HG03060 (cell line): ENCODE measurements at regions not wholly inside any gene's neighbourhood (a gene's known extent, or its start where the extent isn't known, plus 50 kb on each side); places are given as distances from the start of the nearest gene placed in this dataset.

Experiments used
- ATAC-seq: cut with Tn5 transposase; IDR thresholded peaks from one replicate; pipeline ENCODE4 v1.9.1; 2021; ENCODE audit warnings: low read depth, moderate number of reproducible peaks; ENCODE audit not compliant: unreplicated experiment

- no peak for ATAC-seq
Observed at GRCh38 chr5:29412979-29413378, 1780.5 kb upstream of the CDH6 start.

- ATAC-seq, result no peak
Observed at GRCh38 chr5:29402270-29402669, 1791.2 kb upstream of the CDH6 start.

DNA sequence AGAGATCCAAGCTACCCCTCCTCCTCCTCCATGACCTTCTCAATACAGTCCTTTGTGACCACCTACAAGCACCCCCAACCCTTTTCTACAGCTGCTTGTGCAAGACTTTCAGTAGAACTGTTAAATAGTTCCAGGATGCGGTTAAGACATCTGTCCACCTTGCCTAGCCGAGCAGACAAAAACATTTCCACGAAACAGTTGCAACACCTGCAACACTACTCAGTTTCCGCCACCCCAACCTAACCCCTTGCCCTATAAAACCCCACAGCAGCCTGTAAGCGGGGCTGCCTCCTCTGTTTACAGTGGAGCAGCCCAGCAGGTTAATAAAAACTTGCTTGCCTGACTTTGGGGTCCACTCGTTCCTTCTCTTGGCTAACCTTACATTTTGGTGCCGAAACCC is 1803.5 kb upstream of the CDH6 start:
- ATAC-seq, result no peak

DNA sequence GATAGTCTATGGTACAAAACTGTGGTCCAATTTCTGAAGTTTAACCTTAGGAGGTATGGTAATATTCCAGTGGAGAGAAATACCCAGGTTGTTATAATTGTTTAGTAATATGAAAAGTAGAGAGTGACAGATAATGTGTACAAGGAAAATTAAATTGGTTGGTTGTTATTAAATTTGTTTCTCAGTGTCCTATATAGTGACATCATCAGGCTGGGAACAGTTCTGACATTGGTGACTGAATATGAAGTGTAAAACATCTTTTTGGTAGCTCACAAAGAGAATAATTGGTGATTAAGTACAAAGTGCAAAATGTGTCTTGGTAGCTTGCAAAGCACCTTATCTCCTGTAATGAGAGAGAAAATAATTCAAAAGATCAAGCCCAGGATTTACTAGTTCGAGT is 1806.1 kb upstream of the CDH6 start:
- no peak for ATAC-seq

GRCh38 chr5:29382780-29383179 is 1810.7 kb upstream of the CDH6 start:
- no peak for ATAC-seq

DNA sequence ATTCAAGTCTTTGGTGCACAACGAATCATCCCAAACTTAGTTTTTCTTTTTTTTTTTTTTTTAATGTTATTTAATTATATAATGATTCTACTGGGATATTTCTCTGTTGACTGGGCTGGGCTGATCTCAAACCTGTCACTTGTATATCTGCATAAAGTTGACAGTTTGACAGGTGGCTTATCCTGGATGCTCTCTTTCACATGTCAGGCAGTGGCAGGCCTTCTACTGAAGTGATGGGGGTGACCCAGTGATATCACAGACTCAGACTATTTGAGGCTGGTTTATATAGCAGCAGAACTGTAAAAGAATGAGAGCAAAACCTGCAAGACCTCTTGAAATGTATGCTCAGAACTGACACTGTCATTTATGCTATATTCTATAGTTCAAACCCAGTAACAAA is 1813.5 kb upstream of the CDH6 start:
- ATAC-seq, result no peak

- no peak for ATAC-seq
Observed at GRCh38 chr5:29379619-29380018, 1813.9 kb upstream of the CDH6 start.

DNA sequence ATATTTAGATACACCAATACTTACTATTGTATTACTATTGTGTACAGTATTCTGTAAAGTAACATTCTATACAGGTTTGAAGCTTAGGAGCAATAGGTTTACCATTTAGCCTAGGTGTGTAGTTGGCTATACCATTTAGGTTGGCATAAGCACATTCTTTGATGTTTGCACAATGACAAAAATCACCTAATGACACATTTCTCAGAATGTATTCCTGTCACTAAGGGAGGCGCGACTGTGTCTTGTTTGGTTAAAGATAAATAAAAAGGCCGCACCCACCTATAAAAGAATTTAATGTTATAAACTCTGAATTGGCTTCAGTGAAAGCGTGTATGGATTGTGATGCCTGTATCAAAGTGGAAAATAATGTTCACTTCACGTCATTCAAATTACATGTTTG is 1815.4 kb upstream of the CDH6 start:
- ATAC-seq, result no peak

DNA sequence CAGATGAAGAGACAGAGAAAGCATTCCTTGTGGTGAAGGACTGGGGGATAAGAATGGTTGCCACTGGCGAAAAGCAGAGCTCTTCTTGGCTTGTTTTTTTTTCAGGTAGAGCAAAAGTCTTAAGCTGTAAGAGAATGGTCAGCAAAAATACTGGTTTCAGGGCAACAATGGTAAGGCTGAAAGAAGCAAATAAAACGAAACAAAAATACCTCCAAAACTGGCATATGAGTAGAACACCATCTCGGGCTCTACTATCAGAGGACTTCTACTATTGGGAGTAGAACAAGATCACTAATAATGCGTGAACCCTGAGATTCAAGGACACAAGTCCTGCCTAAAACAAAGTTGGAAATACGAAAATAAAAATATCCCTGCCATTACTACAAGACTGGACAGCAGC is 1823.2 kb upstream of the CDH6 start:
- no peak for ATAC-seq

DNA sequence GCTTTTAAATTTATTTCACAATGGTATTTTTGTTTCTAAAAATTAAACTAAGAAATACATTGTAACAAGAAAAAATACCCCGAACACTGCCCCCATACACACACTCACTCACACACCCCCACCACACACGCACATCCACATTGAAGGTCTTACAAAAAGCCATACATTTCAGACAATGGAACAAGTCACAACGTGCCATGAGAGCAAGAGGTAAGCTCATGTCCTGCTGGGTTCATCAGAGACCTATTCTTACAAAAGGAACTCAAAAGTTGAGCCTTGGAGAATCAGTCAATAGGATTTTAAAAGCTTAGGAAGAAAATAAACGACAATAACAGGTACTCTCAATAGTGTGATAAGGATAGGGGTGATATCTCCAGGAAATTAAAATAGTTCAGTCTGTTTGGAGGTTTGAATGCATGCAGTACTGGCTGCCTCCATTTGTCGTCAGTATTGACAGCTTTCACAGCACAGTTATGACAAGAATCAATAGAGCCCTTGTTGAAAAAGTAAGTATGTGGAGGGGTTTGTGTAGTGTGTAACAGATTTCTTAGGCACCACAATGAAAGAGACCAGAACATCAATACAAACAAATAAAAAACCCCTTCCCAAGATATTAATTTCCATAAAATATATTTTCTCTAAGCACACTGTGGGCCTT is 1826.2 kb upstream of the CDH6 start:
- ATAC-seq, result no peak

DNA sequence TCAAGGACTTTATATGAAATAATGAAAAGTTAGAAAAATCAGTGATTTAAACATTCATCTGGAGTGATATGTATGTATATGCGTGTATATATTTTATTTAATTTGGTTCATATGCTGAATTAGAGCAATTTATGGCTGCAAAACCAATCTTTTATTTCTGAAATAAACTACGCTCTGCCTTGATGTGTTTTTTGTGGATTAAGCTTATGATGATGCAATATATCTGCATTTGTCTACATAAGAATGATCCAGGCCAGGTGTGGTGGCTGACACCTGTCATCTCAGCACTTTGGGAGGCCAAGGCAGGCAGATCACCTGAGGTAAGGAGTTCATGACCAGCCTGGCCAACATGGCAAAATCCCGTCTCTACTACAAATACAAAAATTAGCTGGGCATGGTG is 1842.3 kb upstream of the CDH6 start:
- no peak for ATAC-seq

DNA sequence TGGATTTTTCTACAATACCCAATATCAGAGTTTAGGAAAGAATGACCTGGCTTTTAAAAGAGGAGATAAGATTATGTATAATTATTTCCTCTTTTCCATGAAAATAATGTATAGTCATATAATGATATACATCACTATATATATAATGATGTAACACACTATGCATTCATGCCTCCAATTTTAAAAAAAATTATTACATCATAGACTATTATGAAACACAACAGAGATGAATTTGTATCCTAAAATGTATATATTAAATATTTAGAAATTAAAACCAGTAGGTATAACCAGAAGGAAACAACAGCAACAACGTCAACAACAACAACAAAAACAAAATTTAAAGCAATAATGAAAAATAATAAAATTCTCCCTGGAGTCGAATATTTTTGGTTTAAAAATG is 1856.5 kb upstream of the CDH6 start:
- no peak for ATAC-seq

- no peak for ATAC-seq
Observed at GRCh38 chr5:29321591-29321990, 1871.9 kb upstream of the CDH6 start.

- ATAC-seq, result no peak
Observed at GRCh38 chr5:29309359-29309758, 1884.1 kb upstream of the CDH6 start.

DNA sequence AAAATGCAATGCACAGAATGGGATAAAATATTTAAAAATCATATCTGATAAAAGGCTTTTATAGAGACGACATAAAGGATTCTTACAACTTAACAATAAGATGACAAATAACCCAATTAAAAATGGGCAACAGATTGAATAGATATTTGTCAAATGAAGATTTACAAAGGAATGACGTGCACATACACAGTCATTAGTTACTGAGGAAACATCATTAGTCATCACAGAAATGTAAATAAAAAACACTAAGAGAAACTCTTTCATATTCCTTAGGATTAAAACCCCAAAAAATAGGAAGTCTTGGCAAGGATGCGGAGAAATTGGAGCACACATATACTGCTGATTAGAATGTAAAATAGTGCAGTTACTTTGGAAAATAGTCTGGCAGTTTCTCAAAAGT is 1886.0 kb upstream of the CDH6 start:
- ATAC-seq, result no peak

- ATAC-seq, result no peak
Observed at GRCh38 chr5:29304545-29304944, 1888.9 kb upstream of the CDH6 start.

- ATAC-seq, result no peak
Observed at GRCh38 chr5:29296548-29296947, 1896.9 kb upstream of the CDH6 start.

DNA sequence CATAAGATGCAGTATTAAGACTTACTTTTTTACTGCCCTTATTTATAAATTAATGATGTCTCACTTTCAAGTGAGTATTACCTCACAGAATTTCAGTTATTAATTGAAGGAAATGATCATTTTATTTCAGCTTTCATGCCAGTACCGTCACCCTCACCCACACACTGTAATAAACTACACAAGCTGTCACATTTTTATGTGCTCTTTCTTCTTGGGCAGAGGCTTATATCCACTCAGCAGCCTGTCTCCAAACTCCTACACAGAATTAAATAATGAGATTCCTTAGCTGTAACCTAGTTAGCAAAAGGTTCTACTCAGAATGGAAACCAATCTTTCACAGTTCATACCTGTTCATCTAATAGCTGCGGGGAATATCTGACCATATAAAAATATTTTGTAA is 1915.8 kb upstream of the CDH6 start:
- ATAC-seq, result no peak

GRCh38 chr5:29276371-29276770 is 1917.1 kb upstream of the CDH6 start:
- no peak for ATAC-seq

DNA sequence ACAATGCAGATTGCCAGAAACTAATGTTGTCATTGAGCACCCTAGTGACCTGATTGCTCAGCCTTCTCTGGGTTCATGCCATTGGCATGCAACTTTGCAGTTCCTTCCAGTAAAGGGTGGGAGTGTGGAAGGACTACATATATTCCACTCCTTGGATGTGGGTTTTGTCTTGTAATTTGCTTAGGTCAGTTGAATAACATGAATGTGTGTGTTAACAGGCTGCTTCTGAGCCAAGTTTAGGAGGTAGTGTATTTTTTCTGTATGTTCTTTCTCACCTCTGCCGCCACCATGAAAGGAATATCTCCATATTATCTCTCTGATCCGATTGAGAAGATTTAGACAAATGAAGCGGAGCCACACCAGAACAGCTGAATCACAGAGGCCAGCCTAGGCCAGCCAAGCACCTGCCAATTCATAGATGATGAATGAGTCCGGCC is 1929.6 kb upstream of the CDH6 start:
- ATAC-seq, result no peak

DNA sequence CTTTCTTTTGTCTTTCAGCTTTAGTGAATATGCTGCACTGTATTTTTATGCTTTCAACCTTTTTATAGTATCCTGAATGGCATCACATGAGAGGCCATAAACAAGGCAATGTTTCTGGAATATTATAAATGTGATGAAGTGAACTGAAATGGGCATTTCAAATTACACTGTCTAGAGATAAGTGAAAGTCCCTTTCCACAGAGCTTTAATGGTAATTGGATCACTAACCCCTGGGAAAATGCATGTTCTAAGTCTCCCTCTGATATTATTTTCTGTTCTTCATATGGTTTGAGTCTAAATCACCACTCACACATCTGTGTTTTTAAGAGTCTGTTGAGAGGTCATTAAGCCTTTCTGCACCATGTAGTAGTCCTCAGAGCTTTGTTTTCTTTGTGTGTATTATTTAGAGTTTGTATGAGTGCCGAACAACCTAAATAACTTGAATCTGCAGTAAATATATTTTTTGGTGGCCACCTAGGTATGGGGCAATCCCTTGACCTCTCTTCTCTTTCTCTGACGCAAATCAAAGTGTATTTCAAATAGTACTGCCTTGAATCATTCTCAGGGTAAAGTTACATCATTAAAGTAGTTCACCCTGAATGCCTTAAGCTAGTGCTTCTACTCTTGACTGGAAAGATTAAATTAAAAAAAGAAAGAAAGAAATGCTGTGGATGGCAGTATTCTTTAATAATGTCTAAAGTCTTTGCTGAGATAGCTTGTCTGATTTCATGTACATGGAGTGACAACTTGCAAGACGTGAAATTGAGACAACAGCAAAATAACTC is 1931.0 kb upstream of the CDH6 start:
- ATAC-seq, result no peak

DNA sequence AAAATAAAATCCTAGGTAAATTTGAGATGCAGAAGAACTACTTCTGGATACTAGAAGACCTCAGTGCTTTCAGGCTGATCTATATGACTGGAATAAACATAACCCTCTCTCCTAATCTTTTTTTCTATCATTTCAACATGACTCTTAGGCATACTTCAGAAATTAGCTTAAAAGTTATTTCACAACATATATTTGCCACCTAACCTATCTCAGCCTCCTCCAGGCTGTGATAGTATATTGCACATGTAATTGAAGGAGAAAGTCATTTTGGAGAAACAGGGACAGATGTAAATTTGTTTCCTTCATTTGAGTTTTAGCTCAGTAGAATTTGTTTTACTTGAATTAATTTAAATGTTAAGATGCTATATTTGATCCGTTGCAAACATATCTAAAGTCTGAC is 1932.3 kb upstream of the CDH6 start:
- no peak for ATAC-seq
